Urinary bladder (tissue), 3 donors: ENCODE measurements at regions not wholly inside any gene's neighbourhood (a gene's known extent, or its start where the extent isn't known, plus 50 kb on each side); places are given as distances from the start of the nearest gene placed in this dataset.
"Not testable (repeated sequence)": the region's sequence is repeated elsewhere in the genome, so short reads cannot be mapped to it uniquely, and the experiment has no call there.

Experiments used
- DNase-seq: peaks from one replicate; pipeline ENCODE4 v3.0.0-alpha.2; 2015; ENCODE audit errors: extremely low spot score
- H3K27ac ChIP-seq: one replicate; pipeline ENCODE4 v1.5.1; 2013; ENCODE audit warnings: low read depth, mild to moderate bottlenecking, moderate library complexity
- H3K36me3 ChIP-seq: one replicate; pipeline ENCODE4 v1.6.1; 2013; ENCODE audit warnings: mild to moderate bottlenecking, moderate library complexity; ENCODE audit not compliant: insufficient read depth
- H3K4me1 ChIP-seq: one replicate; pipeline ENCODE4 v1.6.1; 2013; ENCODE audit warnings: mild to moderate bottlenecking, moderate library complexity; ENCODE audit not compliant: insufficient read depth
- H3K4me3 ChIP-seq: one replicate; pipeline ENCODE4 v1.5.1; 2013; ENCODE audit warnings: low read depth, low read length
- WGBS: extraction: QIAGEN DNeasy Blood & Tissue Kit; methylation state at CpG from one replicate; pipeline ENCODE4 v1.1.7; 2013; 5-methylcytosine and 5-hydroxymethylcytosine counted together
- donor health status: healthy with polysubstance abuse.
- donor health status: healthy.

- H3K4me3 ChIP-seq, result no peak overlapping the region
- H3K4me1 ChIP-seq, result no peaks in the 10 kb centered on the region
- 47% methylated on average over 1 of the region's 1 CpG for WGBS
- H3K27ac ChIP-seq, result no peak overlapping the region
- DNase-seq, result no peak
- H3K36me3 ChIP-seq, result no peaks in the 10 kb centered on the region
Measured at GRCh38 chr11:92099183-92099582, 125.4 kb upstream of the FAT3 start.

GRCh38 chr11:92098172-92098571, 126.4 kb upstream of the FAT3 start:
- 92% methylated on average over 2 of the region's 2 CpGs for WGBS
- no peak for DNase-seq
- no peaks in the 10 kb centered on the region for H3K4me1 ChIP-seq
- H3K27ac ChIP-seq, result no peak overlapping the region
- no peaks in the 10 kb centered on the region for H3K36me3 ChIP-seq
- H3K4me3 ChIP-seq, result no peak overlapping the region

- DNase-seq, result no peak
- no peak overlapping the region for H3K27ac ChIP-seq
- WGBS, result 65% methylated on average over 5 of the region's 5 CpGs
Measured at GRCh38 chr11:92087725-92088537, 136.7 kb upstream of the FAT3 start.

GRCh38 chr11:92083123-92083522, 141.5 kb upstream of the FAT3 start:
- Histone ChIP-seq H3K27ac (no peak overlapping the region), H3K4me1 (no peaks in the 10 kb centered on the region), H3K36me3 (no peaks in the 10 kb centered on the region), H3K4me3 (no peak overlapping the region)
- no peak for DNase-seq
- WGBS, result 71% methylated on average over 3 of the region's 3 CpGs

More at GRCh38 chr11:92087725-92088537, 136.7 kb upstream of the FAT3 start:
- Histone ChIP-seq H3K36me3 (no peaks in the 10 kb centered on the region), H3K4me1 (no peaks in the 10 kb centered on the region), H3K4me3 (no peak overlapping the region)

DNA sequence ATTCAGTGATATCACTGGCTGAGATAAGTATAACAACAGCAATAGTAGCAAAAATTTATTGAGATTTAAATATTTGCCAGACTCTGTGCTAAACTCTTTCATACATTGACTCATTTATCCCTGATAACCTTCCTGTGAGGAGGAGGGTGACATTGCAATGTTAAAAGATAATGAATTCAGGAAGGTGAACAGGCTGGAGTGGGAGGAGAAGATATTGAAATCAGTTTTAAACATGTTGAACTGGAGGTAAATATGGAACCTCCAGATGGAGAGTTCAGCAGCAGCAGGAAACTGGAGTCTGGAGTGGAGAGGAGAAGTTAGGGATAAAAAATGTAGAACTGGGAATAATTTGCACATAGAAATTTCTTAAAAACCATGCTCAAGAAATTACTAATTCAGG, 142.0 kb upstream of the FAT3 start:
- Histone ChIP-seq H3K4me1 (no peaks in the 10 kb centered on the region), H3K27ac (no peak overlapping the region), H3K36me3 (no peaks in the 10 kb centered on the region), H3K4me3 (no peak overlapping the region)
- no peak for DNase-seq

DNA sequence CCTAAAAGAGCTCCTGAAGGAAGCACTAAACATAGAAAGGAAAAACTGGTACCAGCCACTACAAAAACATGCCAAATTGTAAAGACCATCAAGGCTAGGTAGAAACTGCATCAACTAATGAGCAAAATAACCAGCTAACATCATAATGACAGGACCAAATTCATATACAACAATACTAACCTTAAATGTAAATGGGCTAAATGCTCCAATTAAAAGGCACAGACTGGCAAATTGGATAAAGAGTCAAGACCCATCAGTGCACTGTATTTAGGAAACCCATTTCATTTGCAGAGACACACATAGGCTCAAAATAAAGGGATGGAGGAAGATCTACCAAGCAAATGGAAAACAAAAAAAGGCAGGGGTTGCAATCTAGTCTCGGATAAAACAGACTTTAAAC, 150.1 kb upstream of the FAT3 start:
- DNase-seq, H3K4me3 ChIP-seq, H3K27ac ChIP-seq, H3K36me3 ChIP-seq, H3K4me1 ChIP-seq: not testable (repeated sequence)
- WGBS, result 89% methylated on average over 1 of the region's 1 CpG

GRCh38 chr11:92071660-92072059, 153.0 kb upstream of the FAT3 start:
- no peaks in the 10 kb centered on the region for H3K36me3 ChIP-seq
- H3K4me3 ChIP-seq, result no peak overlapping the region
- H3K27ac ChIP-seq, result no peak overlapping the region
- H3K4me1 ChIP-seq, result no peaks in the 10 kb centered on the region
- DNase-seq, result no peak

DNA sequence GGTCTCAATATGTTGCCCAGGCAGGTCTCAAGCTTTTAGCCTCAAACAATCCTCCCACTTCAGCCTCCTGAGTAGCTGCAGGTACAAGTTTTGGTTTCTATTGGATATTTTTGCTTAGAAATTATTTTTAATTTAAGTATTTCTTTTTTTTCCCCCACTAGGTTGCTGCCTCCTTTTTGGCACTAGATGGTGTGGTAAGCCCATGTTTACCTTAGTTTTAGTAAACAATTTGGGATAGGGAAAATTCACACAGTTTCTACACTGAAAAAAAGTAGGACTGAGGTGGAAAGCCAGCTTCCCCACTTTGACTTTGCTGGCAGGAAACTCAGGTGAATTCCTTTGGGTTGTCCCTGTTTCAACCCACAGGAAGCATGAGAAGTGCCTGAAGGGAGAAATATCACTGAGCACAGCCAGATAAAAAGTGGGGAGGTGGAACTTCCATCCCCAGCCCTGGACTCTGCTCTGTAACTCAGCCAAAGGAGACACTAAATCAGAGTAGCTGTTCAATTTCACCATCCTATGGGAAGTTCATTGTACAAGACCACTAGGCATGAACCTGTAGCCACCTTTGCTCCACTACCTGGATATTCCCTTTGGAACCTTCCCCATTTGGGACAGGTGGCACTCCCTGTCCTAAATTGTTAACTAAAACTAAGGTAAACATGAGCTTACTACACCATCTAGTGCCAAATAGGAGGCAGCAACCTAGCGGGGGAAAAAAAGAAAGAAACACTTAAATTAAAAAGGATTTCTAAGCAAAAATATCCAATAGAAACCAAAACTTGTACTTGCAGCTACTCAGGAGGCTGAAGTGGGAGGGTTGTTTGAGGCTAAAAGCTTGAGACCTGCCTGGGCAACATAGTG, 154.4 kb upstream of the FAT3 start:
- H3K4me3 ChIP-seq, result no peak overlapping the region
- WGBS, result 97% methylated on average over 1 of the region's 1 CpG
- H3K27ac ChIP-seq, result no peak overlapping the region
- no peaks in the 10 kb centered on the region for H3K36me3 ChIP-seq
- H3K4me1 ChIP-seq, result no peaks in the 10 kb centered on the region
- DNase-seq, result no peak

GRCh38 chr11:92067016-92067415, 157.6 kb upstream of the FAT3 start:
- Histone ChIP-seq H3K4me1 (no peaks in the 10 kb centered on the region), H3K36me3 (no peaks in the 10 kb centered on the region), H3K4me3 (no peak overlapping the region), H3K27ac (no peak overlapping the region)
- no peak for DNase-seq

GRCh38 chr11:92061456-92062062, 163.1 kb upstream of the FAT3 start:
- WGBS, result 71% methylated on average over 3 of the region's 3 CpGs

DNA sequence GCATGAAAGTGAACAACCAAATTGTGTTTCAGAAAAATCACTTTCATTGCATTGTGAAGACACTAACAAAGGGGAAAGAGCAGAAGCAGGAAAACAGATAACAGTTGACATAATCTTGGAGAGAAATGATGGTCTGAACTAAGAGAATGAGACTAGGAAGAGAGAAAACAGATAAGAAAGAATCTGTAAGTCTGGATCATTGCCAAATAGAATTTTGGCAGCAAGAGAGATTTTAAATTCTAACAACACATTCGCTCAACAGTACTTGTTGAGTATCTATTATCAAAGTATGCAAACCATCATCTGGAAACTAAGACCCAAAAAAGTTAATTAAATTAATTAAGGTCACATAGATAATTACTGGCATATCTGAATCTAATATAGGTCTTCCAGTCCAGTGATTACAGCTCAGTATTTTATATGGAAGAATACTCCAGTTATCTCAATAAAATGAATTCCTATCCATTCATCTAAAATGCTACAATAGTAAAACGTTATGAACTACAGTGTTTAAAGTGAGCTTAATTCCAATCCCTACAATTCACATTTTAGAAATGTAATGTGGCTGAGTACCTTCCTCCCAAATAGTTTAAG, 166.7 kb upstream of the FAT3 start:
- 20% methylated on average over 2 of the region's 2 CpGs for WGBS
- no peak overlapping the region for H3K4me3 ChIP-seq
- no peak overlapping the region for H3K27ac ChIP-seq
- no peak for DNase-seq
- H3K4me1 ChIP-seq, result no peaks in the 10 kb centered on the region
- no peaks in the 10 kb centered on the region for H3K36me3 ChIP-seq

More at GRCh38 chr11:92061456-92062062, 163.1 kb upstream of the FAT3 start:
- Histone ChIP-seq H3K36me3 (no peaks in the 10 kb centered on the region), H3K4me3 (no peak overlapping the region), H3K4me1 (no peaks in the 10 kb centered on the region), H3K27ac (no peak overlapping the region)
- no peak for DNase-seq

DNA sequence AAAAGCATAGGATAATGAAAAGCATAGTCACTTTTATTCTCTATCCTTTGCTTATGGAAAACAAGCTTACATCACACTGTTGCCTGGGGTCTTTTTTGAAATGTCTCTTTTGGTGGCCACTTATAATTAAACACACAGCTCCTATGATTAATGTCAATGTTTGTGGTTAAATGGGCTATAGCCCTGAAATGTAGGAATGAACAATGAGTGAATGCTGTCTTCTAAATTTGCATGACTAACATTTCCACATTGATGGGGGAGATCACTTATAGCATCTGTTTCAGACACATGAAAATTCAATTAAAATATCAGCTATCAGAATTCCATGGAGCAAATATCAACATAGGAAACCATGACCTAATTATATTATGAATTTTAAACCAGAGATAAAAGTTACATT, 171.4 kb upstream of the FAT3 start:
- Histone ChIP-seq H3K36me3 (no peaks in the 10 kb centered on the region), H3K27ac (no peak overlapping the region), H3K4me1 (no peaks in the 10 kb centered on the region), H3K4me3 (no peak overlapping the region)
- DNase-seq, result no peak

DNA sequence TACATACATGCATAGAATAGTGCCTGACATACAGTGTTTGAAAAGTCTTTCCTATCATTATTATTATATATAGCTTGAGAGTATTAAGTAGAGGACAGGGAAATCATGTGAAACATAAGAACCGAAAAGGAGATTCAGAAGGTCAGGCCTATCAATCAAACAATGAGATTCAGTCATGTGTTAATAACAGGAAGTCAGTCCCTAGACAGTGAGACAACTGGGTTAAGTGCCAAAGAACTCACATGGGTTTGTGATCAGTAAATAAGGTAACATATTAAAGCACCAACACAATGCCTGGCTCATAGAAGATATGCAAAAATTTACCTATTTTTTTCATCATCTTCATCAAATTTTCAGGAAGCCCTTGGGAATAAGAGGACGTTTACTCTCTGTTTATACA, 174.3 kb upstream of the FAT3 start:
- H3K4me1 ChIP-seq, result no peaks in the 10 kb centered on the region
- no peak overlapping the region for H3K4me3 ChIP-seq
- H3K27ac ChIP-seq, result no peak overlapping the region
- no peak for DNase-seq
- WGBS, result 56% methylated on average over 2 of the region's 2 CpGs
- no peaks in the 10 kb centered on the region for H3K36me3 ChIP-seq
